GM12878 (cell line): ENCODE measurements at regions not wholly inside any gene's neighbourhood (a gene's known extent, or its start where the extent isn't known, plus 50 kb on each side); places are given as distances from the start of the nearest gene placed in this dataset.

Experiments used
- ATAC-seq: fragments of 200-7000 bp; cut with Tn5 transposase; 3 replicates; pipeline ENCODE4 v1.9.1; 2020; ENCODE audit warnings: mild to moderate bottlenecking, moderate library complexity
- BruUV-seq: library from RNA; stranded (reverse); fragments of 400-500 nt; replicated peaks from 2 replicates; lab custom pipeline; 2021; lab: Mats Ljungman, UMichigan
- CTCF ChIA-PET: fragments of 300-600 bp; sonication (Branson Sonifier 250); formaldehyde crosslinking; extraction: SDS; loops from one replicate; lab custom pipeline; 2021; ENCODE audit warnings: inconsistent platforms; lab: Yijun Ruan, JAX
- POLR2A ChIA-PET: fragments of 350-600 bp; formaldehyde crosslinking; extraction: SDS; loops from one replicate; lab custom pipeline; 2021; ENCODE audit warnings: inconsistent platforms; lab: Charles Lee
- RAD21 ChIA-PET: fragments of 300-600 bp; sonication (Branson Sonifier 250); formaldehyde crosslinking; loops from one replicate; lab custom pipeline; 2023; ENCODE audit warnings: antibody characterized with exemption; ENCODE audit not compliant: unreplicated experiment; lab: Charles Lee
- SMC1A ChIA-PET: fragments of 300-600 bp; sonication (Branson Sonifier 250); formaldehyde crosslinking; loops from one replicate; lab custom pipeline; 2023; ENCODE audit not compliant: unreplicated experiment, uncharacterized antibody; lab: Charles Lee
- DNase-seq: peaks from one replicate; pipeline ENCODE4 v3.0.0-alpha.2; 2011; ENCODE audit warnings: low read depth, low spot score
- FAIRE-seq: peaks from 3 replicates; lab custom pipeline; 2011; peaks lifted over from hg19 to GRCh38; lab: Jason Lieb, UNC
- H2AFZ ChIP-seq: 2 replicates; pipeline ENCODE4 v1.6.0; 2011; ENCODE audit warnings: low read depth, low read length, control low read depth; ENCODE audit not compliant: control insufficient read depth
- H3K27ac ChIP-seq: 2 replicates; pipeline ENCODE4 v1.5.1; 2011; ENCODE audit warnings: control low read depth; ENCODE audit not compliant: control insufficient read depth, insufficient read depth
- H3K27me3 ChIP-seq, 2 experiments: replicated peaks in 1 of 2; 2 replicates each; pipeline versions ENCODE4 v1.6.0 to v1.6.1; 2011; ENCODE audit warnings: low read length in 1 of 2; ENCODE audit not compliant: control insufficient read depth in 2 of 2, insufficient read depth in 2 of 2
- H3K36me3 ChIP-seq, 2 experiments: 2 replicates each; pipeline ENCODE4 v1.5.1; 2011; ENCODE audit warnings: low read length in 1 of 2; ENCODE audit not compliant: control insufficient read depth in 2 of 2, insufficient read depth in 2 of 2
- H3K4me1 ChIP-seq: 2 replicates; pipeline ENCODE4 v1.6.1; 2011; ENCODE audit warnings: mild to moderate bottlenecking, low read length, moderate library complexity, mixed read lengths; ENCODE audit not compliant: control insufficient read depth, insufficient read depth
- H3K4me2 ChIP-seq: 2 replicates; pipeline ENCODE4 v1.6.0; 2011; ENCODE audit warnings: control low read depth; ENCODE audit not compliant: control insufficient read depth, insufficient read depth
- H3K4me3 ChIP-seq: fragments of 200-600 bp; sonication (generic); 2 replicates; pipeline ENCODE4 v1.5.1; 2016
- H3K79me2 ChIP-seq: 2 replicates; pipeline ENCODE4 v1.6.0; 2011; ENCODE audit warnings: low read length; ENCODE audit not compliant: control insufficient read depth, insufficient read depth
- H3K9ac ChIP-seq: 2 replicates; pipeline ENCODE4 v1.8.0; 2011; ENCODE audit warnings: low read length, control low read depth, mixed read lengths; ENCODE audit not compliant: control insufficient read depth, insufficient read depth
- H3K9me3 ChIP-seq: replicated peaks from 3 replicates; pipeline ENCODE4 v1.5.1; 2011; ENCODE audit warnings: mild to moderate bottlenecking, low read length; ENCODE audit not compliant: control insufficient read depth, insufficient read depth
- H4K20me1 ChIP-seq: 2 replicates; pipeline ENCODE4 v1.6.0; 2011; ENCODE audit not compliant: control insufficient read depth, insufficient read depth
- GABPA ChIP-seq: IDR thresholded peaks from 2 replicates; pipeline ENCODE4 v1.6.1; 2014; ENCODE audit warnings: antibody characterized with exemption, low read depth, mild to moderate bottlenecking, inconsistent platforms
- HDAC2 ChIP-seq: fragments of 200-600 bp; sonication (generic); IDR thresholded peaks from 2 replicates; pipeline ENCODE4 v1.6.1; 2017
- KDM1A ChIP-seq: fragments of 200-600 bp; sonication (generic); IDR thresholded peaks from 2 replicates; pipeline ENCODE4 v1.6.1; 2016; ENCODE audit warnings: borderline replicate concordance
- MTA2 ChIP-seq: fragments of 450-650 bp; IDR thresholded peaks from 2 replicates; pipeline ENCODE4 v1.6.1; 2016; ENCODE audit warnings: low read depth, mild to moderate bottlenecking, moderate library complexity
- MTA3 ChIP-seq: IDR thresholded peaks from 2 replicates; pipeline ENCODE4 v1.6.1; 2012; ENCODE audit warnings: low read length, inconsistent platforms, borderline replicate concordance
- POLR2A ChIP-seq: IDR thresholded peaks from 2 replicates; pipeline ENCODE4 v1.6.1; 2011; ENCODE audit warnings: low read depth, mild to moderate bottlenecking, low read length
- POLR2AphosphoS2 ChIP-seq: IDR thresholded peaks from 2 replicates; pipeline ENCODE4 v1.6.1; 2011; ENCODE audit warnings: low read depth, mild to moderate bottlenecking, low read length, improper control_type of control experiment, moderate library complexity
- RB1 ChIP-seq: fragments of 450-650 bp; formaldehyde crosslinking; IDR thresholded peaks from 2 replicates; pipeline ENCODE4 v1.6.1; 2017; ENCODE audit warnings: mild to moderate bottlenecking, borderline replicate concordance
- RBBP5 ChIP-seq: fragments of 200-600 bp; sonication (generic); conservative IDR thresholded peaks from 2 replicates; pipeline ENCODE4 v1.6.1; 2016
- SREBF2 ChIP-seq: IDR thresholded peaks from 2 replicates; pipeline ENCODE4 v1.6.1; 2012; ENCODE audit warnings: mild to moderate bottlenecking, low read length
- WGBS: methylation state at CpG from one replicate; pipeline ENCODE4 v1.1.6; 2016; ENCODE audit warnings: low lambda C conversion rate; ENCODE audit not compliant: insufficient replicate concordance, insufficient coverage; ENCODE audit errors: missing lambda C conversion rate; 5-methylcytosine and 5-hydroxymethylcytosine counted together
- in situ Hi-C: fragments of 300-500 bp; cut with MboI; formaldehyde crosslinking; loops from 9 replicates; pipeline ENCODE4 v1.14.3; 2018; ENCODE audit warnings: mixed read lengths
- intact Hi-C: fragments of 100-400 bp; cut with micrococcal nuclease; formaldehyde crosslinking; loops from one replicate; pipeline ENCODE4 v1.14.2; 2022; ENCODE audit not compliant: unreplicated experiment
- TF ChIP-seq, protein P1 (sequence below): fragments of 450-650 bp; IDR thresholded peaks from 2 replicates; pipeline ENCODE4 v1.6.1; 2016; ENCODE audit warnings: mild to moderate bottlenecking
- TF ChIP-seq, protein P2 (sequence below): IDR thresholded peaks from 2 replicates; pipeline ENCODE4 v1.6.1; 2011; ENCODE audit warnings: mild to moderate bottlenecking, low read depth, low read length, moderate library complexity; ENCODE audit not compliant: insufficient replicate concordance
- TF ChIP-seq, protein P3 (sequence below): fragments of 450-650 bp; IDR thresholded peaks from 2 replicates; pipeline ENCODE4 v1.6.1; 2017; ENCODE audit warnings: mild to moderate bottlenecking, moderate library complexity

DNA sequence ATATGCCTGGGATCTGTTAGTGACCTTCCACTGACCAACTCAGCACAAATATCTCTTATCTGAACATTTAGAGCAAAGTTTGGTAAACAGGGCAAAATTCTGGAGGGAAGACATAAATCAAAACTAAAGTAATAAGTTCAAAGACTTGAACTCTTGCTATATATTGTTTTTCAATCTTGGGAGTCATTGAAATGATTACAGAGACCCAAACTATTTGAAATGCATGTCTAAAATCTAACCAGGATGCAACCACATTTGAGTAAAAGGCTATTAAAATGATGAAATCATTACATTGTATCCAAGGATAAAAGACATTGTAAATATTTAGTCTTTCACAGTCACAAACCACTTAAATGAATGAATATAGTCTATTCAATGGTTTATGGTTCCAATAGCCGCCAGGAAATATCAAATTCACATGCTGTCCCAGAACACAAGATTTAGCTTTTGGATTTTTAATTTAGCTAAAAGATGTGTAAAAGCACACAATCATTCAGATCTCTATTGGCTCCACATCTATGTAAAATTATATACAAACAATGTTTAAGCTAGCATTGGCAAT is 256.6 kb upstream of the EPHA7 start:
- no peaks in the 10 kb centered on the region for H3K9me3 ChIP-seq
- SMC1A ChIA-PET, result interaction anchor here (1.6 kb wide), 1 partner anchor 13 kb away, joined by 5 read pairs; no protein-coding TSS in a partner anchor
- TF ChIP-seq RB1 (no peak), POLR2AphosphoS2 (no peak)
- TF ChIP-seq, protein P1, sequence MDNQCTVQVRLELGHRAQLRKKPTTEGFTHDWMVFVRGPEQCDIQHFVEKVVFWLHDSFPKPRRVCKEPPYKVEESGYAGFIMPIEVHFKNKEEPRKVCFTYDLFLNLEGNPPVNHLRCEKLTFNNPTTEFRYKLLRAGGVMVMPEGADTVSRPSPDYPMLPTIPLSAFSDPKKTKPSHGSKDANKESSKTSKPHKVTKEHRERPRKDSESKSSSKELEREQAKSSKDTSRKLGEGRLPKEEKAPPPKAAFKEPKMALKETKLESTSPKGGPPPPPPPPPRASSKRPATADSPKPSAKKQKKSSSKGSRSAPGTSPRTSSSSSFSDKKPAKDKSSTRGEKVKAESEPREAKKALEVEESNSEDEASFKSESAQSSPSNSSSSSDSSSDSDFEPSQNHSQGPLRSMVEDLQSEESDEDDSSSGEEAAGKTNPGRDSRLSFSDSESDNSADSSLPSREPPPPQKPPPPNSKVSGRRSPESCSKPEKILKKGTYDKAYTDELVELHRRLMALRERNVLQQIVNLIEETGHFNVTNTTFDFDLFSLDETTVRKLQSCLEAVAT, result no peak
- intact Hi-C loops, result no loop called here
- H3K9ac ChIP-seq, result no peak overlapping the region
- DNase-seq (no peak), ATAC-seq (no peak), FAIRE-seq (no peak)
- H3K4me1 ChIP-seq, result no peaks in the 10 kb centered on the region
- WGBS, result 0% methylated on average over 1 of the region's 1 CpG
- POLR2A ChIA-PET, result interaction anchor here (0.7 kb wide), 1 partner anchor 305 kb away, joined by 4 read pairs; no protein-coding TSS in a partner anchor
- CTCF ChIA-PET, result interaction anchor here (0.6 kb wide), 1 partner anchor 66 kb away, joined by 3 read pairs; no protein-coding TSS in a partner anchor
- no peak overlapping the region for H3K27ac ChIP-seq
- H3K36me3 ChIP-seq, result no peaks in the 10 kb centered on the region
- RAD21 ChIA-PET, result no interaction called here
- no peaks in the 10 kb centered on the region for H3K79me2 ChIP-seq
- H3K4me2 ChIP-seq, result no peak overlapping the region
- in situ Hi-C loops, result no loop called here
- H3K4me3 ChIP-seq, result no peak overlapping the region
- BruUV-seq, result no TSS peak
- no peaks in the 10 kb centered on the region for H3K27me3 ChIP-seq
- H4K20me1 ChIP-seq, result no peaks in the 10 kb centered on the region
- H2AFZ ChIP-seq, result no peak overlapping the region

GRCh38 chr6:93663111-93663510 is 243.8 kb upstream of the EPHA7 start:
- Histone ChIP-seq H3K4me1 (no peaks in the 10 kb centered on the region), H3K27me3 (no peaks in the 10 kb centered on the region), H3K36me3 (no peaks in the 10 kb centered on the region), H3K9ac (no peak overlapping the region), H3K4me3 (no peak overlapping the region), H3K79me2 (no peaks in the 10 kb centered on the region), H2AFZ (no peak overlapping the region), H3K27ac (no peak overlapping the region), H4K20me1 (no peaks in the 10 kb centered on the region), H3K4me2 (no peak overlapping the region), H3K9me3 (no peaks in the 10 kb centered on the region)
- POLR2A ChIA-PET, result no interaction called here
- SMC1A ChIA-PET, result no interaction called here
- CTCF ChIA-PET, result no interaction called here
- RAD21 ChIA-PET, result no interaction called here
- no peak for FAIRE-seq
- intact Hi-C loops (no loop called here), in situ Hi-C loops (no loop called here)
- no peak for ATAC-seq
- 0% methylated on average over 1 of the region's 1 CpG for WGBS
- no TSS peak for BruUV-seq
- no peak for DNase-seq
- TF ChIP-seq KDM1A, result no peak
- no peak for TF ChIP-seq POLR2A
- TF ChIP-seq MTA3, result no peak
- TF ChIP-seq SREBF2, result no peak
- TF ChIP-seq, protein P2, sequence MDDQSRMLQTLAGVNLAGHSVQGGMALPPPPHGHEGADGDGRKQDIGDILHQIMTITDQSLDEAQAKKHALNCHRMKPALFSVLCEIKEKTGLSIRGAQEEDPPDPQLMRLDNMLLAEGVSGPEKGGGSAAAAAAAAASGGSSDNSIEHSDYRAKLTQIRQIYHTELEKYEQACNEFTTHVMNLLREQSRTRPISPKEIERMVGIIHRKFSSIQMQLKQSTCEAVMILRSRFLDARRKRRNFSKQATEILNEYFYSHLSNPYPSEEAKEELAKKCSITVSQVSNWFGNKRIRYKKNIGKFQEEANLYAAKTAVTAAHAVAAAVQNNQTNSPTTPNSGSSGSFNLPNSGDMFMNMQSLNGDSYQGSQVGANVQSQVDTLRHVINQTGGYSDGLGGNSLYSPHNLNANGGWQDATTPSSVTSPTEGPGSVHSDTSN, result no peak
- no peak for TF ChIP-seq HDAC2
- TF ChIP-seq RBBP5, result no peak
- TF ChIP-seq GABPA, result no peak
- TF ChIP-seq, protein P3, sequence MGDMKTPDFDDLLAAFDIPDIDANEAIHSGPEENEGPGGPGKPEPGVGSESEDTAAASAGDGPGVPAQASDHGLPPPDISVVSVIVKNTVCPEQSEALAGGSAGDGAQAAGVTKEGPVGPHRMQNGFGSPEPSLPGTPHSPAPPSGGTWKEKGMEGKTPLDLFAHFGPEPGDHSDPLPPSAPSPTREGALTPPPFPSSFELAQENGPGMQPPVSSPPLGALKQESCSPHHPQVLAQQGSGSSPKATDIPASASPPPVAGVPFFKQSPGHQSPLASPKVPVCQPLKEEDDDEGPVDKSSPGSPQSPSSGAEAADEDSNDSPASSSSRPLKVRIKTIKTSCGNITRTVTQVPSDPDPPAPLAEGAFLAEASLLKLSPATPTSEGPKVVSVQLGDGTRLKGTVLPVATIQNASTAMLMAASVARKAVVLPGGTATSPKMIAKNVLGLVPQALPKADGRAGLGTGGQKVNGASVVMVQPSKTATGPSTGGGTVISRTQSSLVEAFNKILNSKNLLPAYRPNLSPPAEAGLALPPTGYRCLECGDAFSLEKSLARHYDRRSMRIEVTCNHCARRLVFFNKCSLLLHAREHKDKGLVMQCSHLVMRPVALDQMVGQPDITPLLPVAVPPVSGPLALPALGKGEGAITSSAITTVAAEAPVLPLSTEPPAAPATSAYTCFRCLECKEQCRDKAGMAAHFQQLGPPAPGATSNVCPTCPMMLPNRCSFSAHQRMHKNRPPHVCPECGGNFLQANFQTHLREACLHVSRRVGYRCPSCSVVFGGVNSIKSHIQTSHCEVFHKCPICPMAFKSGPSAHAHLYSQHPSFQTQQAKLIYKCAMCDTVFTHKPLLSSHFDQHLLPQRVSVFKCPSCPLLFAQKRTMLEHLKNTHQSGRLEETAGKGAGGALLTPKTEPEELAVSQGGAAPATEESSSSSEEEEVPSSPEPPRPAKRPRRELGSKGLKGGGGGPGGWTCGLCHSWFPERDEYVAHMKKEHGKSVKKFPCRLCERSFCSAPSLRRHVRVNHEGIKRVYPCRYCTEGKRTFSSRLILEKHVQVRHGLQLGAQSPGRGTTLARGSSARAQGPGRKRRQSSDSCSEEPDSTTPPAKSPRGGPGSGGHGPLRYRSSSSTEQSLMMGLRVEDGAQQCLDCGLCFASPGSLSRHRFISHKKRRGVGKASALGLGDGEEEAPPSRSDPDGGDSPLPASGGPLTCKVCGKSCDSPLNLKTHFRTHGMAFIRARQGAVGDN, result no peak
- TF ChIP-seq MTA2, result no peak
